Smooth muscle cell (in vitro differentiated cells): ENCODE measurements at regions not wholly inside any gene's neighbourhood (a gene's known extent, or its start where the extent isn't known, plus 50 kb on each side); places are given as distances from the start of the nearest gene placed in this dataset.

Experiments
- DNase-seq: peaks from one replicate; lab custom pipeline; 2025; ENCODE audit not compliant: unreplicated experiment; lab: John Stamatoyannopoulos, UW
- H2AFZ ChIP-seq: fragments of 200-600 bp; sonication (generic); 2 replicates; pipeline ENCODE4 v1.6.0; 2016; ENCODE audit warnings: antibody characterized with exemption, low read depth, mild to moderate bottlenecking
- H3F3A ChIP-seq: fragments of 200-600 bp; sonication (generic); 2 replicates; pipeline ENCODE4 v1.6.0; 2017; ENCODE audit warnings: antibody characterized with exemption, low read depth
- H3K27ac ChIP-seq: fragments of 200-600 bp; sonication (generic); 2 replicates; pipeline ENCODE4 v1.5.1; 2016; ENCODE audit warnings: low read depth, mild to moderate bottlenecking
- H3K27me3 ChIP-seq: fragments of 200-600 bp; sonication (generic); 2 replicates; pipeline ENCODE4 v1.6.1; 2016; ENCODE audit warnings: low read depth, mild to moderate bottlenecking
- H3K36me3 ChIP-seq: fragments of 200-600 bp; sonication (generic); 2 replicates; pipeline ENCODE4 v1.5.1; 2016; ENCODE audit warnings: low read depth
- H3K4me1 ChIP-seq: fragments of 200-600 bp; sonication (generic); 2 replicates; pipeline ENCODE4 v1.5.1; 2016; ENCODE audit warnings: low read depth
- H3K4me2 ChIP-seq: fragments of 200-600 bp; sonication (generic); 2 replicates; pipeline ENCODE4 v1.6.0; 2016; ENCODE audit warnings: mild to moderate bottlenecking
- H3K4me3 ChIP-seq: fragments of 200-600 bp; sonication (generic); 2 replicates; pipeline ENCODE4 v1.5.1; 2016; ENCODE audit warnings: mild to moderate bottlenecking
- H3K79me2 ChIP-seq: fragments of 200-600 bp; sonication (generic); 2 replicates; pipeline ENCODE4 v1.6.0; 2016; ENCODE audit warnings: low read depth, mild to moderate bottlenecking
- H3K9ac ChIP-seq: fragments of 200-600 bp; sonication (generic); 2 replicates; pipeline ENCODE4 v1.6.0; 2016; ENCODE audit warnings: low read depth
- H3K9me3 ChIP-seq: fragments of 200-600 bp; sonication (generic); replicated peaks from 2 replicates; pipeline ENCODE4 v1.5.1; 2016; ENCODE audit warnings: low read depth
- H4K20me1 ChIP-seq: fragments of 200-600 bp; sonication (generic); 2 replicates; pipeline ENCODE4 v1.6.0; 2016; ENCODE audit warnings: low read depth
- CTCF ChIP-seq: fragments of 200-600 bp; sonication (generic); IDR thresholded peaks from 2 replicates; pipeline ENCODE4 v1.5.1; 2017; ENCODE audit warnings: borderline replicate concordance, mild to moderate bottlenecking, antibody characterized with exemption; ENCODE audit not compliant: insufficient read depth, poor library complexity, severe bottlenecking
- WGBS: methylation state at CpG from one replicate; pipeline ENCODE4 v1.1.7; 2016; ENCODE audit warnings: low lambda C conversion rate; 5-methylcytosine and 5-hydroxymethylcytosine counted together

DNA sequence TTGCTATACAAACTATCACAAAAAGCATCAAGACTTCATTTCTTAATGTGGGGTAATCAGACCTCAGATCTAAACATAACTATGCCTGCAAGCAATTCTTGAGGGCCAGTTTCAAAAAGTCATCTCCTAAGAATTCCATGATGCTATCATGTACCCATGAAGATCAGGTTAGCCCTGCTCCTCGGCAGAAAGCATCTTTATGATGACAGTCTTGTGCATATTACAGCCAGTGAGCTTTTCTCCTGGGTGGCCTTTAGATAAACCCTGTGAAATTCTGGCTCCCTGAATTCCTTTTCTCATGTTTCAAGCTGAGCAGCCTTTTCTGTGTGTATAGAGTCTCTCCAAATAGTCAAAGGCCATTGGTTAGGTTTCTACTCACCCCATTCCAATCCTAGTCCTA lies 201.9 kb upstream of the MCTP2 start:
- Histone ChIP-seq H3K4me3 (no peak overlapping the region), H3F3A (no peaks in the 10 kb centered on the region), H3K79me2 (no peaks in the 10 kb centered on the region), H2AFZ (no peak overlapping the region), H3K4me1 (no peaks in the 10 kb centered on the region), H3K27me3 (no peaks in the 10 kb centered on the region), H4K20me1 (no peaks in the 10 kb centered on the region), H3K9ac (no peak overlapping the region), H3K27ac (no peak overlapping the region), H3K9me3 (no peaks in the 10 kb centered on the region), H3K36me3 (no peaks in the 10 kb centered on the region), H3K4me2 (no peak overlapping the region)
- DNase-seq = no peak
- WGBS = 15% methylated on average over 1 of the region's 1 CpG
- no peak for TF ChIP-seq CTCF

GRCh38 chr15:94028809-94029208 lies 202.6 kb upstream of the MCTP2 start:
- H3K79me2 ChIP-seq = no peaks in the 10 kb centered on the region
- no peak for DNase-seq
- WGBS = 99% methylated on average over 6 of the region's 6 CpGs

DNA sequence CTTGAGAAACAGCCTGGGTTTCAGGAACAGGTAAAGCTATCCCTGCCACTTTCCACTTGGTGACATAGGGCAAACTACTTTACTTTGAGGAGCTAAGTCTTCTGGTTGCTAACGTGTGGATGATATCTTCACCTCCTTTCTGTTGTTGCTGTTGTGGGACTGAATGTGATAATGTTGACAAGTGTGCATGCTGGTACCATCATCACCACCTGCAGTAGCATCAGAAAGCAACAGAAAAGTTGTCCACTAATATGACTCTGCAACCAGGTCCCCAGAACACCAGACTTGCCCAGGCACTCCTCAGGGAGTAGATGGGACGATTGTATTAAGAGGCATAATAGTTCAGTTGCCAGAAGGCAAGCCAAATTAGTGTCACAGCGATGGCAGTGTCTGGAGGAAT lies 203.2 kb upstream of the MCTP2 start:
- Histone ChIP-seq H2AFZ (no peak overlapping the region), H3K36me3 (no peaks in the 10 kb centered on the region), H3K4me1 (no peaks in the 10 kb centered on the region), H3K9me3 (no peaks in the 10 kb centered on the region), H3K4me3 (no peak overlapping the region), H3K27me3 (no peaks in the 10 kb centered on the region), H3K79me2 (no peaks in the 10 kb centered on the region), H3K27ac (no peak overlapping the region), H3K9ac (no peak overlapping the region), H4K20me1 (no peaks in the 10 kb centered on the region), H3K4me2 (no peak overlapping the region), H3F3A (no peaks in the 10 kb centered on the region)
- 87% methylated on average over 3 of the region's 3 CpGs for WGBS
- no peak for TF ChIP-seq CTCF
- no peak for DNase-seq

More at GRCh38 chr15:94028809-94029208, 202.6 kb upstream of the MCTP2 start:
- no peaks in the 10 kb centered on the region for H3K27me3 ChIP-seq
- no peak overlapping the region for H3K4me3 ChIP-seq
- no peak overlapping the region for H3K27ac ChIP-seq
- H3K9ac ChIP-seq = no peak overlapping the region
- no peaks in the 10 kb centered on the region for H3K36me3 ChIP-seq
- no peak for TF ChIP-seq CTCF
- no peaks in the 10 kb centered on the region for H3K9me3 ChIP-seq
- no peaks in the 10 kb centered on the region for H3K4me1 ChIP-seq
- no peaks in the 10 kb centered on the region for H3F3A ChIP-seq
- H3K4me2 ChIP-seq = no peak overlapping the region
- no peaks in the 10 kb centered on the region for H4K20me1 ChIP-seq
- H2AFZ ChIP-seq = no peak overlapping the region

GRCh38 chr15:94027581-94027980 lies 203.8 kb upstream of the MCTP2 start:
- WGBS = 86% methylated on average over 1 of the region's 1 CpG
- Histone ChIP-seq H3K27me3 (no peaks in the 10 kb centered on the region), H2AFZ (no peak overlapping the region), H3K9me3 (no peaks in the 10 kb centered on the region), H3F3A (no peaks in the 10 kb centered on the region), H3K4me3 (no peak overlapping the region), H3K4me1 (no peaks in the 10 kb centered on the region), H3K4me2 (no peak overlapping the region), H4K20me1 (no peaks in the 10 kb centered on the region), H3K27ac (no peak overlapping the region), H3K79me2 (no peaks in the 10 kb centered on the region), H3K36me3 (no peaks in the 10 kb centered on the region), H3K9ac (no peak overlapping the region)
- no peak for DNase-seq
- TF ChIP-seq CTCF = no peak
